ENCODE measurements at regions not wholly inside any gene's neighbourhood (a gene's known extent, or its start where the extent isn't known, plus 50 kb on each side); places are given as distances from the start of the nearest gene placed in this dataset.

DNA sequence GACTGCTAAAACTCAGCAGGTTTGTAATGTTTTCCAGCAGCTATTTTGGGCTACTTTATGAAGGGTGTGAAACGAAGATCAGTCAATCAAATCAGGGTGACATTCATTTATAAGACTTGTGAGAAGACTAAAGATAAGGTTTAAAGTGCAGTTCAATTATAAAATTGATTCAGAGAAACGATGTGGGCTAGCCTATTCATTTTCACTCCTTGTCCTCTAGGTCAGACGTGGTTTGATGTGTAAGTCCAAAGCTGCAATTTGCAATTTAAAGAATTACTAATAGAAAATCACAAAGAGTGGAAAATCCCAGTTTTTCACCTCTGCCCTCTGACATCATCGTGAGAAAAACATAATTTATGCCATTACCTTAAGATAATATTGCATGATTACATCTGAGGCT lies 243.5 kb upstream of the NOVA1 start:
- TF ChIP-seq EZH2phosphoT487 (IDR thresholded peaks at IDR 0.05; ENCODE audit: insufficient read depth, low read depth) (no peak), EZH2 (IDR thresholded peaks at IDR 0.05; ENCODE audit: insufficient read depth, poor library complexity, severe bottlenecking) (no peak)
